Esophagus squamous epithelium (tissue), 5 donors: ENCODE measurements at regions not wholly inside any gene's neighbourhood (a gene's known extent, or its start where the extent isn't known, plus 50 kb on each side); places are given as distances from the start of the nearest gene placed in this dataset.
A peak's percentile ranks its signal among the peaks of the same experiment; 100 is the strongest.

ENCODE experiments used
- DNase-seq: peaks from one replicate; lab custom pipeline; 2025; lab: John Stamatoyannopoulos, UW
- H3K27ac ChIP-seq, 4 donors: fragments of 200-600 bp; sonication (generic); one replicate each; pipeline ENCODE4 v1.5.1; 2016 to 2019; ENCODE audit warnings: mild to moderate bottlenecking in 1 of 4
- H3K27me3 ChIP-seq, 4 donors: fragments of 200-600 bp; sonication (generic); 1 replicate in 3 of 4; 2 replicates in 1 of 4; pipeline versions ENCODE4 v1.5.1 to v1.6.0; 2017 to 2021; ENCODE audit warnings: antibody characterized with exemption in 1 of 4
- H3K36me3 ChIP-seq, 3 donors: fragments of 200-600 bp; sonication (generic); one replicate each; pipeline ENCODE4 v1.5.1; 2016 to 2019
- H3K4me1 ChIP-seq, 3 donors: fragments of 200-600 bp; sonication (generic); one replicate each; pipeline ENCODE4 v1.5.1; 2017 to 2019
- H3K4me3 ChIP-seq, 4 donors: fragments of 200-600 bp; sonication (generic); 1 replicate in 3 of 4; 2 replicates in 1 of 4; pipeline ENCODE4 v1.5.1; 2016 to 2019; ENCODE audit warnings: mild to moderate bottlenecking in 2 of 4, moderate library complexity in 1 of 4
- H3K9me3 ChIP-seq, 3 donors: fragments of 200-600 bp; sonication (generic); one replicate each; pipeline ENCODE4 v1.5.1; 2016 to 2019
- CTCF ChIP-seq, 6 experiments: fragments of 450-650 bp in 4 of 6; fragments of 200-600 bp in 2 of 6; sonication (generic) in 2 of 6; IDR thresholded peaks; one replicate each; pipeline ENCODE4 v1.5.1; 2016 to 2019; ENCODE audit warnings: antibody characterized with exemption in 6 of 6, mild to moderate bottlenecking in 4 of 6, moderate library complexity in 4 of 6
- POLR2A ChIP-seq, 4 donors: fragments of 450-650 bp; IDR thresholded peaks; one replicate each; pipeline ENCODE4 v1.6.1; 2017; ENCODE audit warnings: antibody characterized with exemption in 4 of 4, mild to moderate bottlenecking in 4 of 4, moderate library complexity in 3 of 4
- WGBS, 2 donors: methylation state at CpG; one replicate each; pipeline ENCODE4 v1.1.5; 2018; 5-methylcytosine and 5-hydroxymethylcytosine counted together
- intact Hi-C: fragments of 100-400 bp; cut with DNase I; formaldehyde crosslinking; loops from one replicate; pipeline ENCODE4 v1.15.0; 2022
- donor health status: DM: yes; HTN: yes; CAD: no.

DNA sequence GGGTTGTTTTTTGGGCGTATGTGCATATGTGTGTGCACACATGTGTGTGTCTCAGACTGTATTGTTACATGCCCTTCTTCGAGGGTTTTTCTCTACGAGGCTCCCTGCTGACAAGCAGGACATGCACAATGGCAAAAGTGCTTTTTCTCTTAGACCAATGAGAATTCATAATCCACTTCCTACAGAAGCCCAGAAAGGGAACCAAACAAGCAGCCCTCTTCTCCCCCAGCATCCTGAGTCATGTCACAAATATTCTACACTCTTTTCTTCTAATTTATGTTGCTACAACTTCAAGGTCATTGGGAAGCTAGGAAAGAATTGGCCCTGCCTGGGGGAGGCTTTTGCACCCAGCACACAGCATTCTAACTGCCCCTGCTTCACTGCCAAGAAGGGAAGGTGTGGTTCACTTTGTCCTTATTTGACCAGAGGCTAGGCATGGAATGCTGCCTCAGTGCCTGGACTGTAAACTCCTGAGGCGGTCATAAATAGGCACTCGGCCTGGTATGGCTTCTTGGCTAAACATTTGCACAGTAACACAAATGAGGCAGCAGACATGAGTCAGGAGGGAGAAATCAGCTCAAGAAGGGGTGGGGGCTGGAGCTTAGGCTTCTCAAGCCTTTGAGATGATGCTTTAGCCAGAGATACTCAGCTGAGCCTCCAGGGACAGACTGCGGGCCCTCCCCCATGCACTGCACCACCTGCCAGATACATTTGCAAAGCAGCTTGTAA is 92.7 kb upstream of the KLF7 start:
- Histone ChIP-seq H3K9me3 (no peaks in the 10 kb centered on the region), H3K4me1 (peaks cover 17 to 56% (median 17%) of the 10 kb centered on the region in 3 donors), H3K27ac (peak overlapping the region; percentile 25 to 81 (median 74)), H3K27me3 (no peaks in the 10 kb centered on the region), H3K4me3 (no peak overlapping the region), H3K36me3 (no peaks in the 10 kb centered on the region)
- intact Hi-C loops: no loop called here
- TF ChIP-seq CTCF (IDR thresholded peaks at IDR 0.05) (peak in 3 of 6 experiments; percentile 5 to 11 (median 5)), POLR2A (IDR thresholded peaks at IDR 0.05) (no peak)
- DNase-seq: no peak
- 30 to 42% methylated on average over 6 of the region's 6 CpGs for WGBS, 2 donors

GRCh38 chr2:207260021-207260420 is 94.3 kb upstream of the KLF7 start:
- Histone ChIP-seq H3K27me3 (no peaks in the 10 kb centered on the region), H3K4me3 (no peak overlapping the region), H3K9me3 (no peaks in the 10 kb centered on the region), H3K4me1 (peaks cover 17 to 45% (median 17%) of the 10 kb centered on the region in 3 donors), H3K27ac (peak overlapping the region in 2 of 4 donors; percentile 74 to 75), H3K36me3 (no peaks in the 10 kb centered on the region)
- TF ChIP-seq CTCF (IDR thresholded peaks at IDR 0.05) (no peak), POLR2A (IDR thresholded peaks at IDR 0.05) (no peak)
- DNase-seq: no peak
- 76 to 84% methylated on average over 2 of the region's 2 CpGs for WGBS, 2 donors
- intact Hi-C loops: no loop called here

- TF ChIP-seq POLR2A (IDR thresholded peaks at IDR 0.05) (no peak), CTCF (IDR thresholded peaks at IDR 0.05) (no peak)
These were observed 95.2 kb upstream of the KLF7 start for GRCh38 chr2:207260947-207261346.

DNA sequence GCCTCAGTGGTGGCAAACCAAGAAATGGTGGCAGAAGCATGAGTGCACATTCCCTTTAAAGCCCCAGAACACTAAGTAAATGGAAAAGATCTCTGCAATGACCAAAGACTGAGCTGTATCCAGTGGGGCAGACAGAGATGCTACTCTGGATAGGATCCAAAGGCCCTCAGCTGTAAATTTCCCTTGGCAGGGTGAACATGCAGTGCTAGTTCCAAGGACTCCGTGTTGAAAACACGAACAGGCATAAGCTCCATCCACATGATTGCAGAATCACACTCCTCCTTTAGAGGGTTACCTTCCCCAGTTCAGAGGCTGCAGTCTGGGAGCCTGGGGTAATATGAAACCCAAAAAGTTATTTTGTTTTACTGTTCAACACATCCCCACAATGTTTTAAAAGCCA is 98.6 kb upstream of the KLF7 start:
- TF ChIP-seq POLR2A (IDR thresholded peaks at IDR 0.05): no peak
- TF ChIP-seq CTCF (IDR thresholded peaks at IDR 0.05): no peak
- H3K36me3 ChIP-seq: no peaks in the 10 kb centered on the region
- DNase-seq: no peak
- H3K9me3 ChIP-seq: no peaks in the 10 kb centered on the region
- H3K27me3 ChIP-seq: no peaks in the 10 kb centered on the region
- intact Hi-C loops: no loop called here
- peaks cover 0 to 3% (median 2%) of the 10 kb centered on the region in 3 donors for H3K4me1 ChIP-seq
- H3K4me3 ChIP-seq: no peak overlapping the region
- WGBS, 2 donors: 100% methylated on average over 2 of the region's 2 CpGs; no CpG with 5 or more reads in 1 of the 2 donors
- no peak overlapping the region for H3K27ac ChIP-seq

More at GRCh38 chr2:207260947-207261346, 95.2 kb upstream of the KLF7 start:
- intact Hi-C loops: no loop called here
- Histone ChIP-seq H3K4me1 (peaks cover 17 to 36% (median 17%) of the 10 kb centered on the region in 3 donors), H3K4me3 (no peak overlapping the region), H3K36me3 (no peaks in the 10 kb centered on the region), H3K27ac (no peak overlapping the region), H3K9me3 (no peaks in the 10 kb centered on the region), H3K27me3 (no peaks in the 10 kb centered on the region)
- 64 to 68% methylated on average over 4 of the region's 4 CpGs for WGBS, 2 donors
- no peak for DNase-seq

DNA sequence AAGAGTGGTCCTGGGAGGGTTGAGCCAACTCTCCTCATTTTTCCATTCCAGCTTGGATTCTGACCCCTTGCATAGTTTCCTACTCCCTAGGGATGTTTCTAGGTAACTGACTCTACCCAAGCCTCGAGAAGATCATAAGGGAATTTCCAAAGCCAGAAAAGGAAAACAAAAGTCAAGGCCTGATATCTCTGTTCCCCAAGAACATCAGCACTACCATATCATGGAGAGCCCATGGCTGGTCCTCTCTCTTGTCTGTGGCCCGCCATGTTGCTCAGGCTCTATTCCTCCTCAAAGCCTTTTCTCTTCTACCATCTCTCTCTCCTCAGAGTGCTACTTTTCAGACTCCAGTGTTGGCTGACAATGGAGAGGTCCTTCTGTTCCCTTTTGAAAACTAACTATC is 99.6 kb upstream of the KLF7 start:
- Histone ChIP-seq H3K9me3 (no peaks in the 10 kb centered on the region), H3K4me1 (no peaks in the 10 kb centered on the region), H3K36me3 (no peaks in the 10 kb centered on the region), H3K27me3 (no peaks in the 10 kb centered on the region), H3K4me3 (no peak overlapping the region), H3K27ac (no peak overlapping the region)
- intact Hi-C loops: no loop called here
- TF ChIP-seq POLR2A (IDR thresholded peaks at IDR 0.05) (no peak), CTCF (IDR thresholded peaks at IDR 0.05) (no peak)
- WGBS, 2 donors: 71 to 77% methylated on average over 2 of the region's 2 CpGs
- DNase-seq: no peak
